ENCODE measurements at regions not wholly inside any gene's neighbourhood (a gene's known extent, or its start where the extent isn't known, plus 50 kb on each side); places are given as distances from the start of the nearest gene placed in this dataset.

GRCh38 chr9:1536522-1537170 is 478.5 kb upstream of the SMARCA2 start:
- H3K4me3 ChIP-seq (ENCODE audit: low read length) = no peak overlapping the region
- H3K9me3 ChIP-seq (ENCODE audit: low read length) = peaks cover 8% of the 10 kb centered on the region
- H3K36me3 ChIP-seq (ENCODE audit: insufficient read depth, low read length) = no peaks in the 10 kb centered on the region
- H3K4me2 ChIP-seq (ENCODE audit: low read length) = no peak overlapping the region
- H4K20me1 ChIP-seq (ENCODE audit: insufficient read depth) = no peaks in the 10 kb centered on the region
- no peaks in the 10 kb centered on the region for H3K27me3 ChIP-seq (ENCODE audit: insufficient read depth, low read depth, low read length)
- H3K9me2 ChIP-seq (ENCODE audit: insufficient read depth, low read length) = no peaks in the 10 kb centered on the region
- H3K79me2 ChIP-seq (replicated peaks; ENCODE audit: insufficient read depth, low read length) = no peaks in the 10 kb centered on the region
- no peak overlapping the region for H3K27ac ChIP-seq (ENCODE audit: low read length)
- no peak overlapping the region for H2AFZ ChIP-seq (ENCODE audit: low read depth, low read length)
- H3F3A ChIP-seq (ENCODE audit: insufficient read depth, low read length, poor library complexity, severe bottlenecking) = no peaks in the 10 kb centered on the region
- no peak for TF ChIP-seq EZH2 (IDR thresholded peaks at IDR 0.05; ENCODE audit: borderline replicate concordance, insufficient read depth, low read length, poor library complexity, severe bottlenecking)
- no peak for TF ChIP-seq EP300 (conservative IDR thresholded peaks at IDR 0.05; ENCODE audit: poor library complexity, severe bottlenecking)
- no peak for TF ChIP-seq RAD21 (conservative IDR thresholded peaks at IDR 0.05)
- no peak for TF ChIP-seq CTCF (IDR thresholded peaks at IDR 0.05; ENCODE audit: poor library complexity, severe bottlenecking)
- TF ChIP-seq TAF1 (IDR thresholded peaks at IDR 0.05; ENCODE audit: low read depth) = no peak
- no peak for TF ChIP-seq POLR2AphosphoS5 (IDR thresholded peaks at IDR 0.05)
- no peak for TF ChIP-seq MXI1 (conservative IDR thresholded peaks at IDR 0.05; ENCODE audit: poor library complexity, severe bottlenecking)
- TF ChIP-seq REST (IDR thresholded peaks at IDR 0.05; ENCODE audit: borderline replicate concordance) = no peak
- TF ChIP-seq SMC3 (conservative IDR thresholded peaks at IDR 0.05; ENCODE audit: poor library complexity) = no peak
- no peak overlapping the region for H3K9ac ChIP-seq (ENCODE audit: low read length)

- Histone ChIP-seq H3F3A (ENCODE audit: insufficient read depth, low read length, poor library complexity, severe bottlenecking) (no peaks in the 10 kb centered on the region), H3K27ac (ENCODE audit: low read length) (no peak overlapping the region), H3K36me3 (ENCODE audit: insufficient read depth, low read length) (no peaks in the 10 kb centered on the region), H3K9me2 (ENCODE audit: insufficient read depth, low read length) (no peaks in the 10 kb centered on the region), H3K4me3 (ENCODE audit: low read length) (no peak overlapping the region), H2AFZ (ENCODE audit: low read depth, low read length) (no peak overlapping the region), H3K4me2 (ENCODE audit: low read length) (no peak overlapping the region), H4K20me1 (ENCODE audit: insufficient read depth) (no peaks in the 10 kb centered on the region), H3K27me3 (ENCODE audit: insufficient read depth, low read depth, low read length) (no peaks in the 10 kb centered on the region), H3K9ac (ENCODE audit: low read length) (no peak overlapping the region), H3K9me3 (ENCODE audit: low read length) (peaks cover 8% of the 10 kb centered on the region), H3K79me2 (replicated peaks; ENCODE audit: insufficient read depth, low read length) (no peaks in the 10 kb centered on the region)
- no peak for TF ChIP-seq CTCF (IDR thresholded peaks at IDR 0.05; ENCODE audit: poor library complexity, severe bottlenecking)
- no peak for TF ChIP-seq EZH2 (IDR thresholded peaks at IDR 0.05; ENCODE audit: borderline replicate concordance, insufficient read depth, low read length, poor library complexity, severe bottlenecking)
- TF ChIP-seq MXI1 (conservative IDR thresholded peaks at IDR 0.05; ENCODE audit: poor library complexity, severe bottlenecking) = no peak
- no peak for TF ChIP-seq REST (IDR thresholded peaks at IDR 0.05; ENCODE audit: borderline replicate concordance)
- TF ChIP-seq SMC3 (conservative IDR thresholded peaks at IDR 0.05; ENCODE audit: poor library complexity) = no peak
- TF ChIP-seq TAF1 (IDR thresholded peaks at IDR 0.05; ENCODE audit: low read depth) = no peak
- TF ChIP-seq EP300 (conservative IDR thresholded peaks at IDR 0.05; ENCODE audit: poor library complexity, severe bottlenecking) = no peak
- TF ChIP-seq POLR2AphosphoS5 (IDR thresholded peaks at IDR 0.05) = no peak
- no peak for TF ChIP-seq RAD21 (conservative IDR thresholded peaks at IDR 0.05)
Observed at GRCh38 chr9:1538301-1538700, 476.8 kb upstream of the SMARCA2 start.

Data from neural cell (in vitro differentiated cells).